ENCODE measurements at regions not wholly inside any gene's neighbourhood (a gene's known extent, or its start where the extent isn't known, plus 50 kb on each side); places are given as distances from the start of the nearest gene placed in this dataset.

GRCh38 chr16:47848421-47849109 lies 307.2 kb downstream of the ABCC12 start:
- no peak for TF ChIP-seq CTCF (conservative IDR thresholded peaks at IDR 0.05; ENCODE audit: low read depth, low read length)
- no peak for DNase-seq (ENCODE audit: low read depth)

DNA sequence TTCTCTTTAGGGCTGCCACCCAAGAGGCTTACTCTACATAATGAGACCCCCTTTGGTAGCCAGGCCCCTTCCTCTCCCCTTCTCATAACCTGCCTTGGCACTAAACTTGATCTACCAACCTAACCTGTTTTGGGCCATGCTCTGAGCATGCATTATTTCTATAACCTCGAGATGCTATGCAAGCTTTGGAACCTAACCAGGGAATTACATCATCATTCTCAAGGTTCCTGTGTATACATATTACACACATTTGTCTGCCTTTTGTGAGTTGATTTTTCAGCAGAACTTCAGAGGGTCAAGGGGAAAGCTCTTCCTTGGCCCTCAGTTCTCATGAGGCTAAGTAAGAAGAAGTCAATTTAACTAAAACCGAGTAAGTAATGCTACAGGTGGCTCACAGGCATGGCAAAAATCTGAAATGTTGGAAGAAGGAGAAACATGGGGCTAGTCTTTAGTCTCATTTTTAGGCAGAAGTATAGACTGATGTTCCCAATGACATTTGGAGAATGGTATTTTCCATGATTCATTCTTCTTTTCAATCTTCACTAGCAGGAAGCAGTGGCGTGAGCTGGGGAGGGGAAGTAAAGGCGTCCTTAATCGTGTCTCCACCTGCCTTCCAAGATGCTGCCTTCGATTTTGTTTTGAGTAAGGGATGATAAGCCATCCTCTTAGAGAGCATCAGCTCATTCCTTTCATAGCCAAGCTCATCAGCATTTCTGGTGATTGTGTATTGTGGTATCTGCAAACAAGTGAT lies 308.4 kb downstream of the ABCC12 start:
- no peak overlapping the region for H3K4me3 ChIP-seq (ENCODE audit: low read length)
- DNase-seq (ENCODE audit: low read depth) = no peak
- TF ChIP-seq CTCF (conservative IDR thresholded peaks at IDR 0.05; ENCODE audit: low read depth, low read length) = no peak

More at GRCh38 chr16:47848421-47849109, 307.2 kb downstream of the ABCC12 start:
- H3K4me3 ChIP-seq (ENCODE audit: low read length) = no peak overlapping the region

- DNase-seq (ENCODE audit: low read depth) = no peak
- no peak overlapping the region for H3K4me3 ChIP-seq (ENCODE audit: low read length)
- TF ChIP-seq CTCF (conservative IDR thresholded peaks at IDR 0.05; ENCODE audit: low read depth, low read length) = no peak
Measured at GRCh38 chr16:47834485-47835024, 321.2 kb downstream of the ABCC12 start.

GRCh38 chr16:47833771-47834170 lies 322.0 kb downstream of the ABCC12 start:
- H3K4me3 ChIP-seq (ENCODE audit: low read length) = no peak overlapping the region
- no peak for DNase-seq (ENCODE audit: low read depth)
- TF ChIP-seq CTCF (conservative IDR thresholded peaks at IDR 0.05; ENCODE audit: low read depth, low read length) = no peak

GRCh38 chr16:47829850-47830600 lies 325.8 kb downstream of the ABCC12 start:
- no peak overlapping the region for H3K4me3 ChIP-seq (ENCODE audit: low read length)
- TF ChIP-seq CTCF (conservative IDR thresholded peaks at IDR 0.05; ENCODE audit: low read depth, low read length) = no peak
- no peak for DNase-seq (ENCODE audit: low read depth)

DNA sequence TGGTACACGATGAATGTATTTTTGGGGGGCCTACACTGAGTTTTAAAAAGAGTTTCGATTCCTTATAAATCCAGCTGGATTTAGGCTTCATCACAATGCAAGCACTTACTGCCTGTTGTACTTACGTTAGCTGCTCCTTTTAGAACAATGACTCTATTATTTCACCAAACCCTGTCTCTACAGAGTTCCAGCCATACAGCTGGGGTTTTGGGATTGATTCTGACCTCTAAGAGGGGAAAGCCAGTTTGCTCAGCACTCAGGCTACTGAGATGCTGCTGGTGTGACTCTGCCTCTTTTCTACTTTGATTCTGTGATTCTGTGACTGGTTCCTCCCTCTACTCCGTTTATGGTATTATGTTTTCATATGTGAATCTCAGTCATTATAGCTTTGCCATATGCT lies 329.7 kb downstream of the ABCC12 start:
- H3K4me3 ChIP-seq (ENCODE audit: low read length) = no peak overlapping the region
- no peak for DNase-seq (ENCODE audit: low read depth)
- no peak for TF ChIP-seq CTCF (conservative IDR thresholded peaks at IDR 0.05; ENCODE audit: low read depth, low read length)
